Tongue (tissue), 1 donor: ENCODE measurements at regions not wholly inside any gene's neighbourhood (a gene's known extent, or its start where the extent isn't known, plus 50 kb on each side); places are given as distances from the start of the nearest gene placed in this dataset.

ENCODE experiments used
- DNase-seq: peaks from one replicate; pipeline ENCODE4 v3.0.0-alpha.2; 2015

DNA sequence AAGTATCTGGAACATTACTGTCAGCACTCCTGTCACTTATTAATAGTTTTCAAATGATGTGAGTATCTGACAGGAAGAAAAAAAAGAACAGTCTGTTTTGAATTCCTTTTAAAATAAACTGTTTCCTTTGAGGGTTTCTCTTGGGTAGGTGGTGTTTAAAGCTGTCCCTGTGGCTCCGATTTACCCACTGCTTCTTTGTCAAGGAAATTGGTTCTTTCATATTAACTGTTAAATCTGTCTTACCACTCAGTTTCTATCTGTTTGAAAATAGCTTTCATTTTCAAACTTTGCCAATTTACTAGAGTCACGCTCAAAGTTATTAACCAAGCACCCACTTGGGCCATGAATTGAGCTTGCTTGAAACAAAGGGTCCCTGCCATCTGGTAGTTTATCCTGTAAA is 614.6 kb upstream of the NXPH2 start:
- DNase-seq: no peak

DNA sequence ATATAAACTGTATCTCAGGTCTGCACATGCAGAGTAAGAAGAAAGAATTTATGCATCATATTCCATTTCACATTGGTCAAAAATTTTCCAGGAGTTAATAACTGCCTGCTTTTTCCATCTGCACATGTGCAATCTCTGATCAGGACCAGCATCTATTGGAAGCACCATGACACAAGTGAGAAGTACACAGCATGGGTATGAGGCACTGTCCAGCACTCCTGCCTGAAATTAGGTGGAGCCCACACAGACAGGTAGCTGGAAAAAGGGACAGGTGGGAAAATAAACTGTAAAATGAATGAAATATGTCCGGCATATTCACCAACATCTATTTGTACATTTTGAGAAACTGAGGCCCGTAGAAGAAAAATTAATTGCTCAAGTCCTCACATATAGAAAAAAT is 609.2 kb upstream of the NXPH2 start:
- DNase-seq: no peak

DNA sequence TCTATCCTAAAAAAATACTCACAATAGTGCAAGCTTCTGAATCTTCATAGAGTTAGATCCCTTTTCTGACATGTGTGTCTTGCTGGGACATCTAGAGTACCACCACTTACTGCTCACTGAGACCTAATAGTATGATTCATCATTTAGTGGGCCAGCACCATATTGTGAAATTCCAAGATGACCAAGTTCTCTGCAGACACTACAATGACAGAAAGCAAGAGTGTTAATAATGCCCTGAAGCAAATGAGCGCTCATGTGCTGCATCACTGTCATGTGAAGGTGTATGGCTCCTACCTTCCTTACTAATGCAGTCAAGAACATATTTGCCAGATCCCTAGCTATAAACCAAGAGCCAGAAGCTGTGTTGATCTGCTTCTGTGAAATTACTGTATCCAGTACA is 606.2 kb upstream of the NXPH2 start:
- no peak for DNase-seq

DNA sequence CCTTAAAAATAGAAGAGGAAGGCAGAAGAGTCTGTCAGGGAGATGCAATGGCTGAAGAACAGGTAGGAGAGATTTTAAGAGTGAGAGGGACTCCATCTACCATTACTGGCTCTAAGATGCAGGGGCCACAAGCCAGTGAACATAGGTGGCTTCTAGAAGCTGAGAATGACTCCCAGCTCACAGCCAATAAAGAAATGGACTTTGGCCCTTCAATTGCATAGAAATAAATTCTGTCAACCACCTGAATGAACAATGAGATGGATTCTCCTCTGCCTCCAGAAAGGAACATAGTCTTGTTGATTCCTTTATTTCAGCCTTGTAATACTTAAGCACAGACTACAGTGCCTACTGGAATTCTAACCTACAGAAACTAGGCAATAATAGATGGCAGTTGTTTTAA is 603.3 kb upstream of the NXPH2 start:
- DNase-seq: no peak

DNA sequence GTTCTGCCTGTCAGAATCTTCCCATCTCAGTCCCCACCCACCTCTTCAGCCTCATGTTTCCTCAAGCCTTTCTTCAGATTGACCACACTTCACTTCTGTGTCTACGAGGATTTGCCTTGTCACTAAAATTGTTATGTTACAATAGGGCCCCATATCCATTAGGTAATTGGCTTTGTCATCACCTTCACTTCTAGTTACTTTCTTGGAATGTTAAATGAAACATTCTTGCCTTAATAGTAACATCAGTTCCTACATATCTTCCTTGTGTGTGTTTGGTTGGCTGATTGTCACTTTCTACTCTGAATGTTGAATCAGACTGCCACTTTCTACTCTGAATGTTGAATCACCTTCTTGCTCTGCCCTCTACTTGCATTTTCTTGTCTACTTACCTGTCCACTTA is 599.9 kb upstream of the NXPH2 start:
- no peak for DNase-seq

DNA sequence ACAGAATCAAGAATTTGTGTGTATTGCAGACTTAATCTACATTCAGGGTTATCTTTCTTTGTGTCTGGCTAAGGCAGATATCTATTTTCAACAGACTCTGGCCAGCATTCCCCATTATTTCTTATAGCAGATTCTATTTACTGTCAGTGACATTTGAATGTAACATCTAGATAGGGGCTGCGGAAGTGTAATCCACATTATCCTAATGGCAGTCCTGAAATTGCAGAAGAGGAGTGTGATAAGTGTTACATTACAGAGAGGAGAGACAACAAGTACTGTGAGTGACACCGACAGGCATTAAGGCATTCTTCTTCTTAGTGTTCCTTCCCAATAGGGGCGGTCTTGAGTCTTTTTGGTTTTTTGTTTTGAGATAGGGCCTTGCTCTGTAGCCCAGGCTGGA is 598.2 kb upstream of the NXPH2 start:
- DNase-seq: no peak

DNA sequence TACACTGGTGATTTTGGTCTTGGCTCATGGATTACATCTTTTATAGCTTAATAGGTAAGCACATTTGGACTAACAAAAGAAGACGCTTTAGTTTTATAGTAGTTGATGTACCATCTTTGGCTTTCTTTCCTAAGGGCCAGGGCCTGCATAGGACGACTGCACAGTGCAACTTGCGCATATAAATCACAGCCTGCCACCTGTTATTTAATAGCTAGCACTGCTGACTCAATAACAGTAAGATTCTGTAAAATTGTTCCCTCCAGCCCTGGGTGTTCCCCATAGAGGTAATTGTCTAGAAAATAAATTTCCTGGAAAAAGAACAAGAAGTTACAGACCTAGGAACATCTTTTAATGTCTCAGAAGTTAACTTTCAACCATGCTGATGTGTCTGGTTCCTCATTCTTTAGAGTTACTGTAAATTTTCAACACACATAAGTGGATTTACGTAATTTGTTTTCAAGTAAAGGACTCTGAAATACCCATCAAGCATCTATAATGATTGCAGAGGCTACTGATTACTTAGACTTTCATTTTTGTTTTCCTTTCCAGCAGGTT is 594.2 kb upstream of the NXPH2 start:
- no peak for DNase-seq

DNA sequence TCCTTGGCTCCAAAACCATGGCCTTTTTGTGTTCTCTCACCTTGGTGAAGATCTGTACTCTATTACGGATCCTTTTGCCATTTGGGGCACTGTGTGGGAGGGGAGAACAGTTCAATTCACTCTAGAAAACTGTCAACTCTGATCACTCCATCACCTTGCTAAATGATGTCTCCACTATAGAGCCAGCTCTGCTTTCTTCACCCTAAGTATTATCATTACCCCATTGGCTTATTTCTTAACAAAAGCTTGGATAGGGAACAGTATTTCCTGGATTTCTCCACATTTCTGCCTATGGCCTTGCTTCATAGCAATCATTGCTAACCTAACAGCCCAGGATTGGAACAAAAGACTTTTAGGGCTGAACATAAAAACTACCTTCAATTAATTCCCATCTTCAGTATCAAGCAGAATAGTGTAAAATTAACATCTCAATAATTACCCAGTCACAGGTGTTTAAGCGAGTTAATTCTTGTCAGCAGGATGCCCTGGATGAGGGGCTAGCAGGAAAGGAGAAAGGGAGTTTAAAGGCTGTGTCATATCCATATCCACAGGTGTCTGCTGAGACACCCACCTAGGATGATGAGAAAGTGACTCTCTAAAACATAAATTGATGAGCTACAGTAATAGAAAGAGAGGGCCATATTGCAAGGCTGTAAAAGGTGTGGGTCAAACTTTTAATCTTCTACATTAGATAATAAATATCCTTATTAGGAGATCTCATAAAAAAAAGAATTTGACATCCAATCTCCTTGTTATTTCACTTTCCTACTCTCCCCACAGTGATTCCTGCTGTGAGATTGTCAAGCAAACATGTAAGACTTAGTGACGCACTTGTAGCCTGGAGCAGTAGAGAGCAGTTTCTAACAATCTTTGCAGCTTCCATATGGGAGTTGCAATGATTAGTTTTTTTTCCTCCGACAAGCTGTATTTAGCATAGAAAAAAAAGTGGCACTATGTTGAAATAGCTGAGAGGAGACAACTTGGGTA is 589.5 kb upstream of the NXPH2 start:
- peak; percentile 6 for DNase-seq

DNA sequence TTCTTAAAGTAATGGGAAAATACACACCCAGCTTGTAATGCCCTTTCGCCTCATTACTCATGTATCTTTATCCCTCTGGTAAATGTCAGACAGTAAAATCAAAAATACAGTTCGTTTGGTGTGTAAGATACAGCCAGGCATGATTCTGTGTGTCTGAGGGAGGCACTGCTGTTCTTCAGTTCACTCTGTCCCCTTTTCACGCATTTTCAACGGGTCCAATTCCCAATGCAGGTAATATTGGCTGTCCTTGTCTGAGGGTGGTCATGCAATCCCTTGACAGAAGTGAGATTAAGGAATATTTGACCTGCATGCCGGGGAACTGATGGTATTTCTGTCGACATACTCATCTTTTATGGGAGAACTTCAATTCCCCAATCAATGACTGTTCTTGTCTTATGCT is 587.2 kb upstream of the NXPH2 start:
- DNase-seq: no peak

DNA sequence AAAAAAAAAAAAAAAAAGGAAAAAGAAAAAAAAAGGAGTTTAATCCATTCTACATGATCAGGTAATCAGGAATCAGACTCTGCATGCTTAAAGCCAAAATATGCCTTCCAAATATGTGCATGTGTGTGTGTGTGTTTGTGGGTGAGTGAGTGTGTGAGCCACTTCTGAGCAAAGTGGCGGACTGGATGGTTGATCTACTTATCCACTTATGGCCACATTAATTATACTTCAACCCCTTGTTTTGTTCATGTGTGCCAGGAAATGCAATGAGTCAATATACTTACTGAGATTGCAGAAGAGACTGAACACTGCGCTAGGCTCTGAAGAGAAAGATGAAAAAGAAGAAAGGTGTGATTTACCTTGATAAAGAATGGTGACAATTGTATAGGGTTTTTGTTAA is 586.5 kb upstream of the NXPH2 start:
- DNase-seq: no peak

DNA sequence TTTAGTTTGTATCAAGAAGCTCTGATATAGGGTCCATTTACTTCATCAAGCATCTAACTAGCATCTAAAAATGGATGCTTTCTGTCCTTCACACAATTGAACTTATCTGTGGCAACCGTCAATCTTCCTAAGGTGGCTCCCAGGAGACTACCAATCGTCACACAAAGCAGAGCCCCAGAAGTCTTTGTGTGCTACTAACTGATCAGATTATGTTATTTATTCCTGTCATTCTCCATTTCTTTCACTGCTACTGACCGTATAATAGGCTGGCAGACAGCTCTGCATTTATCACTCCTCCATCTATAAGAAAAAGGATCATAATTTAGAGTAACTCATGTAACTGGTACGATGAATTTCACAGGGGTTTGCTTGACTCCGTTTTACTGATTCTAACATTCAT is 585.0 kb upstream of the NXPH2 start:
- no peak for DNase-seq

DNA sequence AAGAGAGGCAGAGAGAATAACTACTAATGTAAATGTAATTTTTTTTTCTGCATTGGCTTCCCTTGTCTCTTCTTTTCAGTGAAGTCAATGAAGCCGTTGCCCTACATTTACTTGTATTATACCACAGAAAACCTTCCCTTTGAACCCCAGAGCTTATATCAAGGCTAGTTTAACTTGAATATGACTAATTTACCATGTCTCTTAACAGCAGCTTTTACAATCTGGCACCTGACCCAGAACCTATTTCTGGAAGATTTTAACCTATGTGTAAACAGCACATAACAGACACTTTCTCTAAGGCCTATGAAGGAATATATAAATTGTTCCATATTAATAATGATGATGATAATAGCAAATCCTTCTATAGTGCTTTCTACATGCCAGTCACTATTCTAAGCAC is 580.5 kb upstream of the NXPH2 start:
- DNase-seq: no peak

DNA sequence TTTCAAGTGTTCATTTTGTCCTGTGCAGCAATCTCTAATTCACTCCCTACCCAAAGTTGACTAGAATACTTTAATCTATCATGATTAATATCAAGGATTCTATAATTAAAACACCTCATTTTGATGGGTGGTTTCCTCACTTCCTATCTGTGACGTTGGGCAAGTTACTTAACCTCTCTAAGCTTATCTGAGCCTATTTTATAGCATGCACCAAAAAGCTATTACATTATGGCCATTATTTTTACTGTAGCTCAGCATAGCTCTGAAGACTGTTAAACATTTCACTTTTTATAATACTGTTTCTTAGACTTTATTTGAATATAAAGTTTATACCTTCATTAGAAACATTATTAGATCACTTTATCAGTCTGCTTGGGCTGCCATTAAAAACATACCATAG is 579.6 kb upstream of the NXPH2 start:
- DNase-seq: no peak

DNA sequence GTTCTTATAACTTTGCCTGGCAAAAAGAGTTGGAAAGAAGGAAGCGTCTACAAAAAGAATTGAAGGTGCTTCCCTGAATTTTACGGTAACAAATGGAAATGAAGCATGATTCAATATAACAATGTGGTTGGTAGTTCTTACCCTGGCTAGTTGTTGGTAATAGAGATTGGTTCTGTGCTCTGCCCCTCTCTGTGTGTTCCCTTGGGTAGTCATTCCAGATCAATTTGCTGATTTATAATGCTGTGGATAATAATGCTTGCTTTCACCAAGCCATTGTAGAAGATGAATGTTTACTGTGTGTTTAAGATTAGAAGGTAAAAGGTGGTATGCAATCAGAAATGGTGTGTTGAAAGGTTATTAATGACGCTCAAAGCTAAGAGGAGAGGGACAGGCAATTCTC is 577.8 kb upstream of the NXPH2 start:
- no peak for DNase-seq

DNA sequence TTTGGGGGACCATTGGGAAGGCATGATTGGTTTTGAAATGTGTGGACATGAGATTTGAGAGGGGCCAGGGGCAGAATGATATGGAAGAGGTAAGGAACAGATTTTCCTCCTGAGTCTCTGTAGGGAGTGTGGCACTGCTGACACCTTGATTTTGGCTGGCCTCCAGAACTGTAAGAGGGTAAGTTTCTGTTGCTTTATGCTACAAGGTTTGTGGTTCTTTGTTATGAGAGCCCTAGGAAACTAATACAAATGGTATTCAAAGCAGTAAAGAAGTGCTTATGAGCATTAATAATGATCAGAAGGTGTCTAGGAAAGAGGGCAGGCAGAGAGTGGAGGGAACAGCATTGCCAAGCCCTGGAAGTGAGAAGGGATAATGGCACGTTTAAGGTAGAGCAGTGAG is 574.3 kb upstream of the NXPH2 start:
- DNase-seq: no peak

DNA sequence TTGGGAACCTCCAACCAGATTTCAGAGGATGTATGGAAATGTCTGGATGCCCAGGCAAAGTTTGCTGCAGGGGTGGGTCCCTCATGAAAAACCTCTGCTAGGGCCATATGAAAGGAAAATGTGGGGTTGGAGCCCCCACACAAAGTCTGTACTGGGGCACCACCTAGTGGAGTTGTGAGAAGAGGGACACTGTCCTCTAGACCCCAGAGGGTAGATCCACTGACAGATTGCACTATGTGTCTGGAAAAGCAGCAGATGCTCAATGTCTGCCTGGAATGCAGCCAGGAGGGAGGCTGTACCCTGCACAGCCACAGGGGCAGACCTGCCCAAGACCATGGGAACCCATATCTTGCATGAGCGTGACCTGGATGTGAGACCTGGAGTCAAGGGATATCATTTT is 573.7 kb upstream of the NXPH2 start:
- no peak for DNase-seq

DNA sequence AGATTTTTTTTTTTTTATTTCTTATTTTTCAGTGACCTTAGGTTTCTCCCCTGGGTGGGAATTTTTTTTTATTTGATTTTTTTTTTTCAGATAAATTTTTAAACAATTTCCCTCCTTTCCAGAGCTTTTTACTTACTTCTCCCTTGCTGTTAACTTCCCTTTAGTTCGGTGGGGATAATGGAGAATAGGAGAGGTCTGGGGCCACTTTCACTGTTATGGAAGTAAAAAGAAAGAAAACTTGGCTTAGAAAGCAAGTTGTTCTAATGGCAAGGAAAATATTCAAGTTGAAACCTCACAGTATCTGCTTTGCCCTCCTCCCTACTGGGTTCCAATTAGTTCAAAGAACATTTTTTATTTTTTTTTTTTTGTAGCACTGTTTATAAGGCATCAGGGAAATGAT is 537.1 kb upstream of the NXPH2 start:
- DNase-seq: no peak

DNA sequence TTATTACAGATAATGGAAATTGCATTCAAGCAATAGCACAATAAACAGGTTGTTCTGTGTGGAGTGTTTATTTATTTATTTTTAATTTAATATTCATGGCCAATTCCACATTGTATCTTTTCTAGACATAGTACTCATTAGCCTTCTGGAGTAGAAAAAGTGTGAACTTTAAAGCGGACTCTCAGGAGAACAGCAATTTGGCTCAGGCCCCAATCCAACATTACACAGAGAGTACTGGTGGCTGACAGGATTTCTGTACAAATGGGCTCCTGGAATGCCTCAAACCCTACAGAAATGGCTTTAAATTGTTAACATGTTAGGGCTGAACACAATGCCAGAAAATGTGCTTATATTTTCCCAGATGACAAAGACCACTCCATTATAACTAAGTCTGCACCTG is 533.9 kb upstream of the NXPH2 start:
- DNase-seq: peak; percentile 54

DNA sequence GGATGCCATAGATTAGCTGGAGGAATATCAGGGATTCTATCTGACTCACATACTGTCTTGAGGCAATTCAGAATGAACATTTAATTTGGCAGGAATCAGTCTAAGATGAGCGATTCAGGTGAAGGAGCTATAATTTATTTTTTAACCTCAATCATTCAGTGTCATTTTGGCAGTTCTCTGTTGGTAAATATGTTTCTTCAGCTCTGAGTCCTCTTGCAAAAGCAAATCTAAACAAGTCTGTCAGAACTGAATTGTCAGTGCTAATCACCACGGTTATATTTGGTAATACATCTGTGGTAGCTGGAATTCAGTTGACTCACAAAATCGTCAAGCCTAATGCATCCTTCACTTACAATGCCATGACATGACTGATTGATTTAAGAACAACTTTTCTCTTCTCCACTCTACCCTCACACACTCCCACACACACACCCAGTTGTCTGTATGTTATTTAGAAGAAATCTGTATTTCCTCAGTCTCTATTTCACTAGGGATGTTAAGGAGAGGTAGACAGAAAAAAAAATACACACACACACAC is 516.6 kb upstream of the NXPH2 start:
- DNase-seq: peak; percentile 3

DNA sequence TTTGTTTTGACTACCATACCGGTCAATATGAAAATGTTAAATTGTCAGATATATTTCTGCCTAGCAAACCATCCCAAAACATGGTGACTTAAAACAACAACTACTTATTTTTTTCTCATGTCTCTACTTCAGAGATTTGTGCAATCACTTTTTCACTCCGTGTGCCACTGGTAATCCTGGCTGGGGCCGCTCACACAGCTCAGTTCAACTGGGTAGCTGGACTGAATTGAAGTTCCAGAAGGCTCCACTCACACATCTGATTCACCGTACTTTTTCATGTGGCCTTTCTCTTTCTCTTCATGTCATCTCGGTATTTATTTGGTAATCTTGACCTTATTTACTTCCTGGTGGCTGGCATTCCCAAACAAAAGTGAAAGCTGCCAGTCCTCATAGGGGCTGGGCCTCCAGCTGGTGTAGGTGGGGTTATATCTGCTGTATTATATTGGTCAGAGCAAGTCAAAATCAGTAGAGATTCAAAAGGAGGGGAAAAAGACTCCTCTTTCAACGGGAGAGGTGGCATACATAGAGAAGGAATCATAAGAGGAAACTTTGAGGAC is 513.9 kb upstream of the NXPH2 start:
- DNase-seq: no peak

DNA sequence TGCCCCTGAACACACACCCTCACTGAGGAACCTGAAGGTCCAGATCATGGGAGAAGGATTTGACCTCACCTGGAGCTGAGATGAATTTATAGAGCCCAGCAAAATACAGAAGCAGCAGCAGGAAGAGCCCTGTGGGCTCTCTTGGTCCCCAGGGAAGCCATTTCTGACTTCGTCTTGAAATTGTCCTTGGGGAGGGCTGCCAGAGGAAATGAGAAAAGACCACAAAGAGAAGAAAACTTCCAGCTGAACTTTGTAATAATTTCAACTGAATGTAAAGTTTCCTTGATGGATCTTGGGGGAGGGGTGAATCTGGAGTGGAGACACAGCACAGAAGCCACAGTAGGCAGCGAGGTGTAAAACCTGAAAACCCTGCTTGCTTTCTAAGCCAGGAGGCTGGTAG is 500.9 kb upstream of the NXPH2 start:
- DNase-seq: no peak

DNA sequence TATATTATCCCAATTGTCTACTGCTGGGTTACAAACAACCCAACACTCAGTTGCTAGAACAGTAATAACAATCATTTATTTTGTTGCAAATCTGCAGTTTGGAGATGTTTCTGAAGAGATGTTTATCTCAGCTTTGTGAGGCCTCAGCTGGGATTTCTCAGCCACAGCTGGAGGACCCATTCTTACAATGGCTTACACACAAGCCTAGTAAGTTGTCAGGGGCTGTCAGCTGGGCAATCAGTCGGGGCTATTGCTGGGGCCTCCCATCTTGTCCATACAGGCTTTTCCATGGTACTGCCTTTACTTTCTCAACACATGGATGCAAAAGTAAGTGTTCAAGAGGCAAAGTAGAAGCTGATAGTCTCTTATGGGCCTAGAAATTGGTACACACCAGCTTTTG is 491.7 kb upstream of the NXPH2 start:
- DNase-seq: no peak

DNA sequence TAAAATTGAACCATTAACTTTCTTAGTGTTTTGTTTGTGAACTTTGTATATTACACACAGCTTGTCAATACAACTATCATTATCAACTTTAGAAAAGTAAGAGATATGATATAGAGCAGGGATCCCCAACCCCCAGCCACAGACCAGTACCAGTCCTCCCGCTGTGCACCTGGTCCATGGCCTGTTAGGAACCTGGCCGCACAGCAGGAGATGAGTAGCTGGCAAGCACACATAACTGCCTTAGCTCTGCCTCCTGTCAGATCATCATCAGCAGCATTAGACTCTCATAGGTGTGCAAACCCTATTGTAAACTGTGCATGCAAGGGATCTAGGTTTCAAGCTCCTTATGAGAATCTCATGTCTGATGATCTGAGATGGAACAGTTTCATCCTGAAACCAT is 491.0 kb upstream of the NXPH2 start:
- DNase-seq: no peak

DNA sequence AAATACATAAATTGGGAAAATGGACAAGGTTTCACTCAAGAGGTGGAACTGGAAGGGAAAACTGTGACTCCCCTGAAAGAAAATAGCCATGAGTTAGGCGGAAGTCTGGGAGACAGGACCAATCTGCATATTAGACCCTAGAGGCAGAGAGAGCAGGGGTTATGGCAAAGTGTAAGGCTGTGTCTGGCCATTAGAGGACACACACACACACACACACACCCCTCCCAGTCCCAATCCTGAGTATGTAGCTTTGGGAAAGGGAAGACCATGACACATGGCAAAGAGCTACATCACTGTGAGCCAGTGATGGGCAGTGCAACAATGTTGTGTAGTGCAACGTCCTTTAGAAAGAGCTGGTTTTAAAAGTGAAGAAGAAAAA is 479.9 kb upstream of the NXPH2 start:
- no peak for DNase-seq
